HEK293T (cell line): ENCODE measurements at regions not wholly inside any gene's neighbourhood (a gene's known extent, or its start where the extent isn't known, plus 50 kb on each side); places are given as distances from the start of the nearest gene placed in this dataset.

Experiments used
- ARNT ChIP-seq: fragments of 450-650 bp; IDR thresholded peaks from 2 replicates; pipeline ENCODE4 v1.6.1; 2017; ENCODE audit warnings: mild to moderate bottlenecking
- BHLHE40 ChIP-seq: fragments of 450-650 bp; IDR thresholded peaks from 2 replicates; pipeline ENCODE4 v1.6.1; 2016; ENCODE audit warnings: mild to moderate bottlenecking, moderate library complexity, borderline replicate concordance
- ELF4 ChIP-seq: fragments of 450-650 bp; IDR thresholded peaks from 2 replicates; pipeline ENCODE4 v1.6.1; 2017; ENCODE audit warnings: antibody characterized with exemption
- FOXK2 ChIP-seq: fragments of 450-650 bp; IDR thresholded peaks from 2 replicates; pipeline ENCODE4 v1.6.1; 2016; ENCODE audit warnings: mild to moderate bottlenecking
- FOXM1 ChIP-seq: fragments of 450-650 bp; IDR thresholded peaks from 2 replicates; pipeline ENCODE4 v1.6.1; 2017; ENCODE audit warnings: mild to moderate bottlenecking, borderline replicate concordance
- HDGF ChIP-seq: fragments of 450-650 bp; IDR thresholded peaks from 2 replicates; pipeline ENCODE4 v1.6.1; 2017; ENCODE audit warnings: antibody characterized with exemption, borderline replicate concordance
- NFRKB ChIP-seq: fragments of 450-650 bp; IDR thresholded peaks from 2 replicates; pipeline ENCODE4 v1.6.1; 2016; ENCODE audit warnings: mild to moderate bottlenecking, moderate library complexity
- PKNOX1 ChIP-seq: fragments of 450-650 bp; IDR thresholded peaks from 2 replicates; pipeline ENCODE4 v1.6.1; 2016
- SP1 ChIP-seq: fragments of 450-650 bp; IDR thresholded peaks from 2 replicates; pipeline ENCODE4 v1.6.1; 2017
- SUZ12 ChIP-seq: fragments of 450-650 bp; IDR thresholded peaks from 2 replicates; pipeline ENCODE4 v1.6.1; 2016; ENCODE audit warnings: mild to moderate bottlenecking
- TARDBP ChIP-seq: fragments of 450-650 bp; IDR thresholded peaks from 2 replicates; pipeline ENCODE4 v1.6.1; 2016
- ZNF384 ChIP-seq: fragments of 450-650 bp; IDR thresholded peaks from 2 replicates; pipeline ENCODE4 v1.6.1; 2016

DNA sequence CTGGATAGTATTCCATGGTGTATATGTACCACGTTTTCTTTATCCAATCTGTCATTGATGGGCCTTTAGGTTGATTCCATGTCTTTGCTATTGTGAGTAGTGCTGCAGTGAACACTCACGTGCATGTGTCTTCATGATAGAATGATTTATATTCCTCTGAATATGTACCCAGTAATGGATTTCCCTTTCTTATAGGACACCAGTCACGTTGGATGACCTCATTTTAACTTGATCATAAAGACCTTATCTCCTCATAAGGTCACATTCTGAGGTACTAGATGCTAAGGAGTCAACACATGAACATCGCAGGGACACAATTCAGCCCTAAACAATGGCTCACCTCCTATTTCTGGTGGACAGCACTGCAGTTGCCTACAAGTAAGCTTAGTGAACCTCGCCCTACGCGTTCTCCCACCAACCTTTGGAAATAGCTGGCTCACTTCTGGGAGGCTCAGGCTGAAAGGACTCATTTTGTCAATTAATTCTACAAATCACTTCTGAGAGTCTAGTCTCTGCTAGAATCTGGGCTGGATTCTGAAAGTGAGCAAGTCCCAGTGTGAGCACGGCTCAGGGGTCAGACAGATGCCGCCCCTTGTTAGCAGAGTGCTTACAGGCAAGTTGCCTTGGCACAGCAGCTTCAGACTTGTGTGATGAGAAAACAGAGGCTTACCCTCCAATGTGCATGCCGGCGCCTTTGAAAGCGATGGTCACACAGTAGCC, 183.8 kb upstream of the GSC start:
- TF ChIP-seq HDGF = no peak
- no peak for TF ChIP-seq SUZ12
- TF ChIP-seq SP1 = no peak
- no peak for TF ChIP-seq BHLHE40
- no peak for TF ChIP-seq ELF4
- TF ChIP-seq PKNOX1 = no peak
- TF ChIP-seq TARDBP = no peak
- no peak for TF ChIP-seq NFRKB
- no peak for TF ChIP-seq FOXM1
- no peak for TF ChIP-seq FOXK2
- no peak for TF ChIP-seq ARNT
- TF ChIP-seq ZNF384 = no peak
